Mucosa of descending colon (tissue), 3 donors: ENCODE measurements at regions not wholly inside any gene's neighbourhood (a gene's known extent, or its start where the extent isn't known, plus 50 kb on each side); places are given as distances from the start of the nearest gene placed in this dataset.

Source experiments
- ATAC-seq: fragments of 200-7000 bp; cut with Tn5 transposase; one replicate; pipeline ENCODE4 v1.9.1; 2020; ENCODE audit warnings: mild to moderate bottlenecking, moderate library complexity
- DNase-seq, 3 donors: peaks; one replicate each; pipeline ENCODE4 v3.0.0-alpha.2; 2020
- H3K36me3 ChIP-seq: fragments of 200-600 bp; one replicate; pipeline ENCODE4 v1.8.0; 2021; ENCODE audit warnings: low read depth, mild to moderate bottlenecking
- H3K4me1 ChIP-seq: fragments of 200-600 bp; one replicate; pipeline ENCODE4 v1.8.0; 2021; ENCODE audit warnings: low read depth, mild to moderate bottlenecking
- H3K4me3 ChIP-seq: fragments of 200-600 bp; one replicate; pipeline ENCODE4 v1.8.0; 2021; ENCODE audit warnings: mild to moderate bottlenecking
- H3K9me3 ChIP-seq: fragments of 200-600 bp; one replicate; pipeline ENCODE4 v1.8.0; 2021; ENCODE audit warnings: mild to moderate bottlenecking
- CTCF ChIP-seq: fragments of 200-600 bp; IDR thresholded peaks from one replicate; pipeline ENCODE4 v1.8.0; 2022; ENCODE audit warnings: antibody characterized with exemption, mild to moderate bottlenecking
- intact Hi-C, 2 donors: fragments of 100-400 bp; cut with DNase I in 1 of 2; cut with micrococcal nuclease in 1 of 2; formaldehyde crosslinking; loops; one replicate each; pipeline versions ENCODE4 v1.11.0 to v1.11.1; 2022; cut with DNase I, micrococcal nuclease
- donor health status: DM: no; HTN: no; CAD: no; lungs with moderate emphysema.
- donor health status: DM: no; HTN: no; CAD: no.
- donor health status: DM: no; HTN: yes; CAD: no.

GRCh38 chr15:100767001-100767825, 112.4 kb upstream of the ALDH1A3 start:
- Histone ChIP-seq H3K36me3 (no peaks in the 10 kb centered on the region), H3K4me1 (no peaks in the 10 kb centered on the region), H3K9me3 (no peaks in the 10 kb centered on the region), H3K4me3 (no peak overlapping the region)
- intact Hi-C loops = no loop called here
- no peak for ATAC-seq
- DNase-seq = no peak
- no peak for TF ChIP-seq CTCF

- Histone ChIP-seq H3K4me1 (no peaks in the 10 kb centered on the region), H3K9me3 (no peaks in the 10 kb centered on the region), H3K36me3 (no peaks in the 10 kb centered on the region), H3K4me3 (no peak overlapping the region)
- ATAC-seq (no peak), DNase-seq (no peak)
- no peak for TF ChIP-seq CTCF
- intact Hi-C loops = no loop called here
Measured at GRCh38 chr15:100768501-100768931, 111.1 kb upstream of the ALDH1A3 start.

GRCh38 chr15:100769043-100769974, 110.3 kb upstream of the ALDH1A3 start:
- intact Hi-C loops = no loop called here
- no peaks in the 10 kb centered on the region for H3K36me3 ChIP-seq
- no peak for ATAC-seq
- H3K4me1 ChIP-seq = no peaks in the 10 kb centered on the region
- TF ChIP-seq CTCF = no peak
- no peaks in the 10 kb centered on the region for H3K9me3 ChIP-seq
- H3K4me3 ChIP-seq = no peak overlapping the region
- DNase-seq = peak in 1 of 3 donors; percentile 46

- ATAC-seq = peak; percentile 11
- DNase-seq = no peak
- Histone ChIP-seq H3K4me3 (no peak overlapping the region), H3K9me3 (no peaks in the 10 kb centered on the region), H3K36me3 (no peaks in the 10 kb centered on the region), H3K4me1 (no peaks in the 10 kb centered on the region)
- no peak for TF ChIP-seq CTCF
- intact Hi-C loops = no loop called here
Measured at GRCh38 chr15:100769975-100770340, 109.7 kb upstream of the ALDH1A3 start.

- Histone ChIP-seq H3K9me3 (no peaks in the 10 kb centered on the region), H3K4me3 (no peak overlapping the region), H3K36me3 (no peaks in the 10 kb centered on the region), H3K4me1 (no peaks in the 10 kb centered on the region)
- TF ChIP-seq CTCF = no peak
- intact Hi-C loops = no loop called here
- no peak for ATAC-seq
- DNase-seq = no peak
Measured at GRCh38 chr15:100770661-100771584, 108.7 kb upstream of the ALDH1A3 start.
